Colonic mucosa (tissue), 4 donors: ENCODE measurements at regions not wholly inside any gene's neighbourhood (a gene's known extent, or its start where the extent isn't known, plus 50 kb on each side); places are given as distances from the start of the nearest gene placed in this dataset.
"Not testable (repeated sequence)": the region's sequence is repeated elsewhere in the genome, so short reads cannot be mapped to it uniquely, and the experiment has no call there.

ENCODE experiments used
- DNase-seq: peaks from one replicate; pipeline ENCODE4 v3.0.0-alpha.2; 2020
- H3K27ac ChIP-seq: fragments of 200-600 bp; one replicate; pipeline ENCODE4 v1.8.0; 2021
- H3K27me3 ChIP-seq: fragments of 200-600 bp; one replicate; pipeline ENCODE4 v1.8.0; 2021
- H3K36me3 ChIP-seq: fragments of 200-600 bp; one replicate; pipeline ENCODE4 v1.8.0; 2021
- H3K4me1 ChIP-seq: fragments of 200-600 bp; one replicate; pipeline ENCODE4 v1.8.0; 2021; ENCODE audit warnings: mild to moderate bottlenecking
- H3K4me3 ChIP-seq: fragments of 200-600 bp; one replicate; pipeline ENCODE4 v1.8.0; 2021
- H3K9ac ChIP-seq, 2 donors: one replicate each; pipeline ENCODE4 v1.7.0; 2013; ENCODE audit warnings: control low read depth in 2 of 2, low read depth in 2 of 2, low read length in 2 of 2
- H3K9me3 ChIP-seq: fragments of 200-600 bp; one replicate; pipeline ENCODE4 v1.8.0; 2021
- intact Hi-C: fragments of 100-400 bp; cut with DNase I; formaldehyde crosslinking; loops from one replicate; pipeline ENCODE4 v1.14.1; 2022
- TF ChIP-seq, protein P1 (sequence below): fragments of 200-600 bp; IDR thresholded peaks from one replicate; pipeline ENCODE4 v1.8.0; 2022; ENCODE audit warnings: antibody characterized with exemption, mild to moderate bottlenecking
- donor health status: healthy.
- donor health status: DM: no; HTN: no; CAD: no.
- donor health status: DM: no; HTN: no; CAD: no.

DNA sequence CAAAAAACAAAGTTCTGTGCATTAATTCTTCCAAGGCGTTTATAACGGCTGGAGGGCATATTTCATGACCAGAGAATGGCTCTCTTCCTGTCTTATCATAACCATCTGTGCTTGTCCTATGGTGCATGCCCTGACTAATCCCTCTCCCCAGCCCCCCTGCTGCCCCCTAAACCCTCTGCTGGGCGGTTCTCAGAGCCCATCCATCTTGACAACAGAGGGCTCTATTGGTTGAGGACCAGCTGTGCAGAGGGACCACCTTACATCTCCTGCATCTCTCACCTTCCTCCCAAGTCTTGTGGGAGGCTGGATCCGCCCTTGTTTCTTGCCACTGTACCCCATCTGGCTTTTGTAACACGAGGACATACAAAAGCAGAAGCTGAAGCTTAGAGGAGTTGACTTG lies 282.1 kb downstream of the MIAT start:
- Histone ChIP-seq H3K9ac (no peak overlapping the region), H3K9me3 (no peaks in the 10 kb centered on the region), H3K36me3 (no peaks in the 10 kb centered on the region), H3K27ac (no peak overlapping the region), H3K27me3 (no peaks in the 10 kb centered on the region), H3K4me3 (no peak overlapping the region), H3K4me1 (no peaks in the 10 kb centered on the region)
- no peak for DNase-seq
- TF ChIP-seq, protein P1, sequence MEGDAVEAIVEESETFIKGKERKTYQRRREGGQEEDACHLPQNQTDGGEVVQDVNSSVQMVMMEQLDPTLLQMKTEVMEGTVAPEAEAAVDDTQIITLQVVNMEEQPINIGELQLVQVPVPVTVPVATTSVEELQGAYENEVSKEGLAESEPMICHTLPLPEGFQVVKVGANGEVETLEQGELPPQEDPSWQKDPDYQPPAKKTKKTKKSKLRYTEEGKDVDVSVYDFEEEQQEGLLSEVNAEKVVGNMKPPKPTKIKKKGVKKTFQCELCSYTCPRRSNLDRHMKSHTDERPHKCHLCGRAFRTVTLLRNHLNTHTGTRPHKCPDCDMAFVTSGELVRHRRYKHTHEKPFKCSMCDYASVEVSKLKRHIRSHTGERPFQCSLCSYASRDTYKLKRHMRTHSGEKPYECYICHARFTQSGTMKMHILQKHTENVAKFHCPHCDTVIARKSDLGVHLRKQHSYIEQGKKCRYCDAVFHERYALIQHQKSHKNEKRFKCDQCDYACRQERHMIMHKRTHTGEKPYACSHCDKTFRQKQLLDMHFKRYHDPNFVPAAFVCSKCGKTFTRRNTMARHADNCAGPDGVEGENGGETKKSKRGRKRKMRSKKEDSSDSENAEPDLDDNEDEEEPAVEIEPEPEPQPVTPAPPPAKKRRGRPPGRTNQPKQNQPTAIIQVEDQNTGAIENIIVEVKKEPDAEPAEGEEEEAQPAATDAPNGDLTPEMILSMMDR = no peak
- intact Hi-C loops = no loop called here

DNA sequence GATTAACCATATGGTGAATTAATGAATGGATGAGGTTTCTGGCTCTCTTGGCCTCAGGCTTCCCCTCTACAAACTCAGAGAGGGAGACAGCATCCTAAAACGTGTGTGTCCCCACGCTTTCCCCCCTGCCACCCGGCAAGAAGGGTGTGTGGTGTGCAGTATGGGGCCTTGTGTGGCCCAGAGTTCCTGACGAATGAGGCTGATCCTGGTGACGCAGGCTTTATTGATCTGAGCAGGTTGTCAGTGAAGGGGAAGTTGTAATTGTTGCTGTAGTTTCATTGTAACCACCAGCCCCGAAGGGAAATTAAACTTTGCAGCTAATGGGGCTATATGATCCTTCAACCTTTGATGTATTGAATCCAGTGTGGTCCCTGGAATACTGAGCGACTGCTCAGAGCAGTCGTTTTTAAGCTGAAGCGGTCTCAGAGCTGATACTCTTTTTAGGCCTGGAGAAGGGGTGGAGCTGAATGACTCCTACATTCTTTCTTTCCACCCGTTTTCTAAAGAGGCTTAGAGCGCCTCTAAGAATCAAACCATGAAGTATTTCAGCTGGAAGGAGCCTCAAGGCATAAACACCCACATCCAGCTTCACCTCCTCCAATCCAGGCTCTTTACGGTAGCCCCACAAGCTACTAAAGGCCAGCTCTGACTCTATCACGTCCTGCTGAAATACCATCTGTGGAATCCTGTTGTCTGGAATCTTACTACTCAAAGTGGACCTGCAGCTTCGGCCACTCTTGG lies 284.7 kb downstream of the MIAT start:
- H3K4me3 ChIP-seq = no peak overlapping the region
- no peaks in the 10 kb centered on the region for H3K4me1 ChIP-seq
- no peak overlapping the region for H3K9ac ChIP-seq
- H3K27me3 ChIP-seq = no peaks in the 10 kb centered on the region
- intact Hi-C loops = no loop called here
- H3K27ac ChIP-seq = no peak overlapping the region
- no peaks in the 10 kb centered on the region for H3K36me3 ChIP-seq
- no peaks in the 10 kb centered on the region for H3K9me3 ChIP-seq
- TF ChIP-seq, protein P1 = no peak
- no peak for DNase-seq

DNA sequence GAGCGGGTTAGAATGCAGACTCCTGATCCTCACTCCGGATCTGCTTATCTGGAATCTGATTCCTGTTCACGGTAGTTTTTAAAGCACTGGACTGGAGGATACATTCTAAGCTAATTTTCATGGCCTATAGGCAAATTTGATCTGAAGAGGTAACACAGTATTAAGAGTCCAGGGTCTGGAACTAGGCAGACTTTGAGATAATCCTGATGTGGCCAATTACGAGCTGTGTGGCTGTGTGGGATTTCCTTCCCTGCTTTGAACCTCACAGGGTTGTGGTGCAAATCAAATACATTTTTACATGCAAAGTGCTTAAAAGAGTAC lies 285.2 kb downstream of the MIAT start:
- DNase-seq = no peak
- no peak overlapping the region for H3K27ac ChIP-seq
- H3K36me3 ChIP-seq = no peaks in the 10 kb centered on the region
- H3K27me3 ChIP-seq = no peaks in the 10 kb centered on the region
- no peak overlapping the region for H3K9ac ChIP-seq
- no peaks in the 10 kb centered on the region for H3K4me1 ChIP-seq
- TF ChIP-seq, protein P1 = no peak
- H3K4me3 ChIP-seq = no peak overlapping the region
- H3K9me3 ChIP-seq = no peaks in the 10 kb centered on the region
- intact Hi-C loops = no loop called here

DNA sequence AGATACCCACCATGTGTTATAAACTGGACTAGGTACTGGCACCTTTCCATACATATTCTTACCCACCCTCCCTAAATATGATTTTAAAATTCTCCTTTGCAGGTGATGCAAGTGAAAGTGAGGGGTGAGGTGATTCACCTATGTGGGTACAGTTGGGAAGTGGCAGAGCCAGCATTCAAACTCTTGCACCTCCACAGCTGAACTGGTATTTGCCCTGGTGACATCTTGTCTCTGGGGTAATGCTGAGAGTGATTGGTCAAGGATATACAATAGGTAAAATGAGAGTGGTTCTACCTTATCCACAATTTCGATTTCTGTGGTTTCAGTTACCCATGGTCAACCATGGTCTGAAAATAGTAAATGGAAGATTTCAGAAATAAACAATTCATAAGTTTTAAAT lies 288.2 kb downstream of the MIAT start:
- Histone ChIP-seq H3K9me3 (no peaks in the 10 kb centered on the region), H3K27ac (no peak overlapping the region), H3K27me3 (no peaks in the 10 kb centered on the region), H3K4me3 (no peak overlapping the region), H3K4me1 (no peaks in the 10 kb centered on the region), H3K9ac (no peak overlapping the region), H3K36me3 (no peaks in the 10 kb centered on the region)
- no peak for DNase-seq
- TF ChIP-seq, protein P1 = no peak
- intact Hi-C loops = no loop called here

DNA sequence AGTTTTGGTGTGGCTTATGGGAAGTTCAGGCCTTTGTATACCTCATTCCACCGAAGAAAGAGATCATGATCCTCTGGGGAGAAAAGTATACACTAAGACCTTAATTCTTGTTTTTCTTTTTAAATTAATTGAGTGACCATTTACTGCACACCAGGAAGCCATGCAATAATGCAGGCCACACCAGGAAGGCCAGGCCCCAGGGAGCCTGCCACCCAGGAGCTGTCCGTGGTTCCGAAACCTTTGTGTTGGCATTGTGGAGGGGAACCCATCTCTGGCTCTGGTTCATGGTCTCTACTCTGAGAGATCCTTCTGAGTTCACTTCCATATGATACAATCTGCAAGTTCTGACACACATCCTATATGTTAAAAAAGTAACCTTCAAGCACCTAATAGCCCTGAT lies 291.8 kb downstream of the MIAT start:
- Histone ChIP-seq H3K36me3 (no peaks in the 10 kb centered on the region), H3K9me3 (no peaks in the 10 kb centered on the region), H3K9ac (no peak overlapping the region), H3K27ac (no peak overlapping the region), H3K27me3 (no peaks in the 10 kb centered on the region), H3K4me1 (no peaks in the 10 kb centered on the region), H3K4me3 (no peak overlapping the region)
- DNase-seq = no peak
- intact Hi-C loops = no loop called here
- TF ChIP-seq, protein P1 = no peak

DNA sequence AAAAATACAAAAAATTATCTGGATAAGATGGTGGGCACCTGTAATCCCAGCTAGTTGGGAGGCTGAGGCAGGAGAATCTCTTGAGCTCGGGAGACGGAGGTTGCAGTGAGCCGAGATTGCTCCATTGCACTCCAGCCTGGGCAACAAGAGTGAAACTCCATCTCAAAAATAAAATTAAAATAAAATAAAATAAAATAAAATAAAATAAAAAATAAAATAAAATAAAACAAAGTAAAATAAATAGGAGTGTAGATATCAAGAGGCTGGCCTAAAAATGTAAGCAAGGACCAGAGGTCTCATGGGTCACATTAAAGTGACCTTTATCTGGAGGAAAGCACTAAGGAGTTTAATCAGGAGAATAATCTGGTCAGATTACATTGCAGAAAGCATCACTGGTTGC lies 293.8 kb downstream of the MIAT start:
- H3K9ac ChIP-seq, H3K4me1 ChIP-seq, H3K4me3 ChIP-seq, H3K9me3 ChIP-seq, H3K27me3 ChIP-seq, H3K36me3 ChIP-seq, H3K27ac ChIP-seq, intact Hi-C loops, DNase-seq: not testable (repeated sequence)
